Liver (tissue), 8 donors: ENCODE measurements at regions not wholly inside any gene's neighbourhood (a gene's known extent, or its start where the extent isn't known, plus 50 kb on each side); places are given as distances from the start of the nearest gene placed in this dataset.

Experiments used
- DNase-seq: peaks from one replicate; pipeline ENCODE4 v3.0.0-alpha.2; 2017; ENCODE audit warnings: low spot score
- H3K27ac ChIP-seq, 2 donors: one replicate each; pipeline ENCODE4 v1.7.0; 2013; ENCODE audit warnings: inconsistent platforms in 2 of 2, low read length in 2 of 2, control low read depth in 1 of 2, low read depth in 1 of 2, mild to moderate bottlenecking in 1 of 2
- H3K27me3 ChIP-seq, 4 donors: one replicate each; pipeline versions ENCODE4 v1.6.1 to v1.7.0; 2013; ENCODE audit warnings: low read length in 3 of 4, inconsistent platforms in 1 of 4, mild to moderate bottlenecking in 1 of 4, moderate library complexity in 1 of 4; ENCODE audit not compliant: control insufficient read depth in 4 of 4, insufficient read depth in 4 of 4
- H3K36me3 ChIP-seq, 4 donors: one replicate each; pipeline versions ENCODE4 v1.6.1 to v1.7.0; 2013; ENCODE audit warnings: low read length in 3 of 4, mild to moderate bottlenecking in 3 of 4, low read depth in 1 of 4, moderate library complexity in 1 of 4; ENCODE audit not compliant: control insufficient read depth in 4 of 4, insufficient read depth in 3 of 4
- H3K4me1 ChIP-seq, 4 donors: one replicate each; pipeline versions ENCODE4 v1.6.1 to v1.7.0; 2013; ENCODE audit warnings: low read length in 3 of 4, mild to moderate bottlenecking in 3 of 4, moderate library complexity in 1 of 4; ENCODE audit not compliant: control insufficient read depth in 4 of 4, insufficient read depth in 4 of 4
- H3K4me3 ChIP-seq, 3 donors: one replicate each; pipeline versions ENCODE4 v1.6.1 to v1.7.0; 2013; ENCODE audit warnings: low read length in 3 of 3, control low read depth in 1 of 3, low read depth in 1 of 3, mild to moderate bottlenecking in 1 of 3
- H3K9ac ChIP-seq, 2 donors: one replicate each; pipeline ENCODE4 v1.7.0; 2013; ENCODE audit warnings: low read length in 2 of 2, mild to moderate bottlenecking in 2 of 2, moderate library complexity in 2 of 2, control low read depth in 1 of 2, low read depth in 1 of 2
- H3K9me3 ChIP-seq, 4 donors: one replicate each; pipeline versions ENCODE4 v1.6.1 to v1.7.0; 2013; ENCODE audit warnings: low read length in 3 of 4; ENCODE audit not compliant: control insufficient read depth in 4 of 4
- EGR1 ChIP-seq, 2 donors: IDR thresholded peaks; 2 replicates each; pipeline ENCODE4 v1.6.1; 2016 to 2018; ENCODE audit warnings: antibody characterized with exemption in 2 of 2, low read depth in 2 of 2
- FOXA1 ChIP-seq: IDR thresholded peaks from 2 replicates; pipeline ENCODE4 v1.6.1; 2016; ENCODE audit warnings: antibody characterized with exemption
- GABPA ChIP-seq, 2 donors: IDR thresholded peaks in 1 of 2; conservative IDR thresholded peaks in 1 of 2; 2 replicates each; pipeline ENCODE4 v1.6.1; 2016; ENCODE audit warnings: antibody characterized with exemption in 2 of 2, mild to moderate bottlenecking in 1 of 2, moderate library complexity in 1 of 2
- HNF4G ChIP-seq: IDR thresholded peaks from 2 replicates; pipeline ENCODE4 v1.6.1; 2016; ENCODE audit warnings: antibody characterized with exemption
- MAX ChIP-seq: IDR thresholded peaks from 2 replicates; pipeline ENCODE4 v1.6.1; 2016; ENCODE audit warnings: antibody characterized with exemption
- NR2F2 ChIP-seq: IDR thresholded peaks from 2 replicates; pipeline ENCODE4 v1.6.1; 2016; ENCODE audit warnings: antibody characterized with exemption
- SP1 ChIP-seq: IDR thresholded peaks from 2 replicates; pipeline ENCODE4 v1.6.1; 2018; ENCODE audit warnings: antibody characterized with exemption, mild to moderate bottlenecking
- TAF1 ChIP-seq: conservative IDR thresholded peaks from 2 replicates; pipeline ENCODE4 v1.6.1; 2016; ENCODE audit warnings: antibody characterized with exemption, mild to moderate bottlenecking
- YY1 ChIP-seq: IDR thresholded peaks from 2 replicates; pipeline ENCODE4 v1.6.1; 2016; ENCODE audit warnings: antibody characterized with exemption, mild to moderate bottlenecking
- ZBTB33 ChIP-seq: IDR thresholded peaks from 2 replicates; pipeline ENCODE4 v1.6.1; 2016; ENCODE audit warnings: antibody characterized with exemption
- whole genome bisulfite sequencing: extraction: QIAGEN DNeasy Blood & Tissue Kit; methylation state at CpG from one replicate; pipeline ENCODE4 v1.1.7; 2013; 5-methylcytosine and 5-hydroxymethylcytosine counted together
- TF ChIP-seq, protein P1 (sequence below): fragments of 150-350 bp; IDR thresholded peaks from 2 replicates; pipeline ENCODE4 v1.5.1; 2017; ENCODE audit warnings: improper control_type of control experiment, low read depth, low read length; ENCODE audit not compliant: missing input control
- TF ChIP-seq, protein P2 (sequence below): IDR thresholded peaks from 2 replicates; pipeline ENCODE4 v1.6.1; 2016; ENCODE audit warnings: antibody characterized with exemption, mild to moderate bottlenecking
- TF ChIP-seq, protein P3 (sequence below): IDR thresholded peaks from 2 replicates; pipeline ENCODE4 v1.6.1; 2016; ENCODE audit warnings: antibody characterized with exemption
- donor health status: healthy.
- donor health status: healthy.
- donor health status: healthy.
- donor health status: healthy.
- donor health status: healthy.

- TF ChIP-seq EGR1 (IDR thresholded peaks at IDR 0.05; ENCODE audit: low read depth in 2 of 2) (no peak), SP1 (no peak), TAF1 (no peak), NR2F2 (no peak)
- TF ChIP-seq, protein P1, sequence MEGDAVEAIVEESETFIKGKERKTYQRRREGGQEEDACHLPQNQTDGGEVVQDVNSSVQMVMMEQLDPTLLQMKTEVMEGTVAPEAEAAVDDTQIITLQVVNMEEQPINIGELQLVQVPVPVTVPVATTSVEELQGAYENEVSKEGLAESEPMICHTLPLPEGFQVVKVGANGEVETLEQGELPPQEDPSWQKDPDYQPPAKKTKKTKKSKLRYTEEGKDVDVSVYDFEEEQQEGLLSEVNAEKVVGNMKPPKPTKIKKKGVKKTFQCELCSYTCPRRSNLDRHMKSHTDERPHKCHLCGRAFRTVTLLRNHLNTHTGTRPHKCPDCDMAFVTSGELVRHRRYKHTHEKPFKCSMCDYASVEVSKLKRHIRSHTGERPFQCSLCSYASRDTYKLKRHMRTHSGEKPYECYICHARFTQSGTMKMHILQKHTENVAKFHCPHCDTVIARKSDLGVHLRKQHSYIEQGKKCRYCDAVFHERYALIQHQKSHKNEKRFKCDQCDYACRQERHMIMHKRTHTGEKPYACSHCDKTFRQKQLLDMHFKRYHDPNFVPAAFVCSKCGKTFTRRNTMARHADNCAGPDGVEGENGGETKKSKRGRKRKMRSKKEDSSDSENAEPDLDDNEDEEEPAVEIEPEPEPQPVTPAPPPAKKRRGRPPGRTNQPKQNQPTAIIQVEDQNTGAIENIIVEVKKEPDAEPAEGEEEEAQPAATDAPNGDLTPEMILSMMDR, result no peak
- TF ChIP-seq, protein P2, sequence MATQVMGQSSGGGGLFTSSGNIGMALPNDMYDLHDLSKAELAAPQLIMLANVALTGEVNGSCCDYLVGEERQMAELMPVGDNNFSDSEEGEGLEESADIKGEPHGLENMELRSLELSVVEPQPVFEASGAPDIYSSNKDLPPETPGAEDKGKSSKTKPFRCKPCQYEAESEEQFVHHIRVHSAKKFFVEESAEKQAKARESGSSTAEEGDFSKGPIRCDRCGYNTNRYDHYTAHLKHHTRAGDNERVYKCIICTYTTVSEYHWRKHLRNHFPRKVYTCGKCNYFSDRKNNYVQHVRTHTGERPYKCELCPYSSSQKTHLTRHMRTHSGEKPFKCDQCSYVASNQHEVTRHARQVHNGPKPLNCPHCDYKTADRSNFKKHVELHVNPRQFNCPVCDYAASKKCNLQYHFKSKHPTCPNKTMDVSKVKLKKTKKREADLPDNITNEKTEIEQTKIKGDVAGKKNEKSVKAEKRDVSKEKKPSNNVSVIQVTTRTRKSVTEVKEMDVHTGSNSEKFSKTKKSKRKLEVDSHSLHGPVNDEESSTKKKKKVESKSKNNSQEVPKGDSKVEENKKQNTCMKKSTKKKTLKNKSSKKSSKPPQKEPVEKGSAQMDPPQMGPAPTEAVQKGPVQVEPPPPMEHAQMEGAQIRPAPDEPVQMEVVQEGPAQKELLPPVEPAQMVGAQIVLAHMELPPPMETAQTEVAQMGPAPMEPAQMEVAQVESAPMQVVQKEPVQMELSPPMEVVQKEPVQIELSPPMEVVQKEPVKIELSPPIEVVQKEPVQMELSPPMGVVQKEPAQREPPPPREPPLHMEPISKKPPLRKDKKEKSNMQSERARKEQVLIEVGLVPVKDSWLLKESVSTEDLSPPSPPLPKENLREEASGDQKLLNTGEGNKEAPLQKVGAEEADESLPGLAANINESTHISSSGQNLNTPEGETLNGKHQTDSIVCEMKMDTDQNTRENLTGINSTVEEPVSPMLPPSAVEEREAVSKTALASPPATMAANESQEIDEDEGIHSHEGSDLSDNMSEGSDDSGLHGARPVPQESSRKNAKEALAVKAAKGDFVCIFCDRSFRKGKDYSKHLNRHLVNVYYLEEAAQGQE, result no peak
- TF ChIP-seq, protein P3, sequence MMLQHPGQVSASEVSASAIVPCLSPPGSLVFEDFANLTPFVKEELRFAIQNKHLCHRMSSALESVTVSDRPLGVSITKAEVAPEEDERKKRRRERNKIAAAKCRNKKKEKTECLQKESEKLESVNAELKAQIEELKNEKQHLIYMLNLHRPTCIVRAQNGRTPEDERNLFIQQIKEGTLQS, result no peak
- H3K36me3 ChIP-seq, result no peaks in the 10 kb centered on the region
- no peak overlapping the region for H3K27ac ChIP-seq
- peaks cover 0 to 3% (median 0%) of the 10 kb centered on the region in 4 donors for H3K27me3 ChIP-seq
- 78% methylated on average over 8 of the region's 8 CpGs for WGBS
- H3K9ac ChIP-seq, result no peak overlapping the region
- H3K9me3 ChIP-seq, result no peaks in the 10 kb centered on the region
- H3K4me3 ChIP-seq, result no peak overlapping the region
- DNase-seq, result no peak
- H3K4me1 ChIP-seq, result no peaks in the 10 kb centered on the region
These were observed 971.4 kb downstream of the BRD1 start for GRCh38 chr22:48856308-48856615.

- no peak for DNase-seq
- Histone ChIP-seq H3K27ac (no peak overlapping the region), H3K4me3 (no peak overlapping the region), H3K4me1 (no peaks in the 10 kb centered on the region), H3K9me3 (no peaks in the 10 kb centered on the region), H3K36me3 (no peaks in the 10 kb centered on the region), H3K27me3 (peaks cover 0 to 3% (median 0%) of the 10 kb centered on the region in 4 donors), H3K9ac (no peak overlapping the region)
- 84% methylated on average over 9 of the region's 9 CpGs for WGBS
- TF ChIP-seq TAF1, result no peak
- TF ChIP-seq YY1, result no peak
These were observed 971.9 kb downstream of the BRD1 start for GRCh38 chr22:48855593-48856307.

GRCh38 chr22:48855013-48855412 lies 972.7 kb downstream of the BRD1 start:
- no peak for DNase-seq
- H3K4me1 ChIP-seq, result no peaks in the 10 kb centered on the region
- no peak overlapping the region for H3K4me3 ChIP-seq
- no peak overlapping the region for H3K9ac ChIP-seq
- H3K9me3 ChIP-seq, result no peaks in the 10 kb centered on the region
- H3K27ac ChIP-seq, result no peak overlapping the region
- H3K36me3 ChIP-seq, result no peaks in the 10 kb centered on the region
- WGBS, result 64% methylated on average over 1 of the region's 1 CpG
- peaks cover 0 to 3% (median 0%) of the 10 kb centered on the region in 4 donors for H3K27me3 ChIP-seq
- TF ChIP-seq TAF1 (no peak), FOXA1 (no peak), NR2F2 (no peak), EGR1 (IDR thresholded peaks at IDR 0.05; ENCODE audit: low read depth in 2 of 2) (no peak), SP1 (no peak), GABPA (IDR thresholded peaks at IDR 0.05 in 1 of 2, conservative IDR thresholded peaks at IDR 0.05 in 1 of 2) (no peak), ZBTB33 (no peak), HNF4G (no peak), MAX (no peak)
- TF ChIP-seq, protein P2, result no peak
- TF ChIP-seq, protein P3, result no peak
